CD14-positive monocyte (primary cell): ENCODE measurements at regions not wholly inside any gene's neighbourhood (a gene's known extent, or its start where the extent isn't known, plus 50 kb on each side); places are given as distances from the start of the nearest gene placed in this dataset.
"Not testable (repeated sequence)": the region's sequence is repeated elsewhere in the genome, so short reads cannot be mapped to it uniquely, and the experiment has no call there.

Source experiments
- DNase-seq, 3 donors: peaks; one replicate each; pipeline ENCODE4 v3.0.0-alpha.2; 2011 to 2022
- H2AFZ ChIP-seq: 2 replicates; pipeline ENCODE4 v1.6.0; 2012; ENCODE audit warnings: mild to moderate bottlenecking, low read depth, low read length, inconsistent platforms; ENCODE audit not compliant: insufficient read depth, poor library complexity, severe bottlenecking
- H3K27ac ChIP-seq, 2 donors: 1 replicate in 1 of 2; 2 replicates in 1 of 2; pipeline ENCODE4 v1.5.1; 2012 to 2013; ENCODE audit warnings: low read length in 2 of 2, control low read depth in 1 of 2, inconsistent platforms in 1 of 2, low read depth in 1 of 2, mild to moderate bottlenecking in 1 of 2
- H3K27me3 ChIP-seq, 2 donors: one replicate each; pipeline versions ENCODE4 v1.6.0 to v1.6.1; 2011 to 2013; ENCODE audit warnings: low read length in 2 of 2; ENCODE audit not compliant: control insufficient read depth in 2 of 2, insufficient read depth in 2 of 2
- H3K36me3 ChIP-seq, 2 donors: replicated peaks in 1 of 2; 1 replicate in 1 of 2; 2 replicates in 1 of 2; pipeline versions ENCODE4 v1.5.1 to v1.6.1; 2012 to 2013; ENCODE audit warnings: low read length in 2 of 2, control low read depth in 1 of 2, inconsistent platforms in 1 of 2, mild to moderate bottlenecking in 1 of 2; ENCODE audit not compliant: insufficient read depth in 2 of 2, control insufficient read depth in 1 of 2
- H3K4me1 ChIP-seq, 2 donors: 1 replicate in 1 of 2; 2 replicates in 1 of 2; pipeline versions ENCODE4 v1.5.1 to v1.6.1; 2012 to 2013; ENCODE audit warnings: low read length in 2 of 2, control low read depth in 1 of 2, inconsistent platforms in 1 of 2, mild to moderate bottlenecking in 1 of 2, moderate library complexity in 1 of 2; ENCODE audit not compliant: insufficient read depth in 2 of 2, control insufficient read depth in 1 of 2
- H3K4me2 ChIP-seq: replicated peaks from 2 replicates; pipeline ENCODE3; 2012; ENCODE audit warnings: low read length, moderate library complexity, mild to moderate bottlenecking; ENCODE audit not compliant: poor library complexity, severe bottlenecking; ENCODE audit errors: extremely low read depth
- H3K4me3 ChIP-seq, 3 experiments: fragments of 200-600 bp in 1 of 3; sonication (generic) in 1 of 3; replicated peaks in 1 of 3; 1 replicate in 2 of 3; 2 replicates in 1 of 3; pipeline ENCODE4 v1.5.1; 2011 to 2013; ENCODE audit warnings: low read length in 3 of 3, mild to moderate bottlenecking in 3 of 3, control low read depth in 2 of 3, low read depth in 2 of 3, inconsistent platforms in 1 of 3, moderate library complexity in 1 of 3
- H3K79me2 ChIP-seq: 2 replicates; pipeline ENCODE4 v1.6.0; 2012; ENCODE audit warnings: mild to moderate bottlenecking, control low read depth, inconsistent platforms, low read length, moderate library complexity; ENCODE audit not compliant: insufficient read depth
- H3K9ac ChIP-seq: 2 replicates; pipeline ENCODE4 v1.6.0; 2017; ENCODE audit warnings: low read length, mild to moderate bottlenecking; ENCODE audit not compliant: insufficient read depth, poor library complexity, severe bottlenecking
- H3K9me3 ChIP-seq, 2 donors: replicated peaks in 1 of 2; 1 replicate in 1 of 2; 2 replicates in 1 of 2; pipeline versions ENCODE4 v1.5.1 to v1.6.1; 2012 to 2013; ENCODE audit warnings: low read length in 2 of 2, control low read depth in 1 of 2; ENCODE audit not compliant: control insufficient read depth in 1 of 2, insufficient read depth in 1 of 2
- H4K20me1 ChIP-seq: 2 replicates; pipeline ENCODE4 v1.6.0; 2012; ENCODE audit warnings: mild to moderate bottlenecking, low read length, control low read depth, moderate library complexity; ENCODE audit not compliant: insufficient read depth
- H3K27ac Mint-ChIP-seq, 7 donors: one replicate each; pipeline ENCODE4 v1.8.0; 2020; ENCODE audit warnings: mild to moderate bottlenecking in 7 of 7, mixed read lengths in 7 of 7, moderate library complexity in 6 of 7, inconsistent platforms in 2 of 7
- H3K27me3 Mint-ChIP-seq, 3 donors: one replicate each; pipeline ENCODE4 v1.8.0; 2021 to 2022; ENCODE audit warnings: low read depth in 3 of 3, mild to moderate bottlenecking in 3 of 3, mixed read lengths in 3 of 3, moderate library complexity in 3 of 3, inconsistent platforms in 1 of 3
- H3K36me3 Mint-ChIP-seq, 2 donors: one replicate each; pipeline ENCODE4 v1.8.0; 2020; ENCODE audit warnings: mixed read lengths in 2 of 2, inconsistent platforms in 1 of 2, mild to moderate bottlenecking in 1 of 2
- H3K4me1 Mint-ChIP-seq: one replicate; pipeline ENCODE4 v1.8.0; 2020; ENCODE audit warnings: mild to moderate bottlenecking, mixed read lengths
- H3K4me3 Mint-ChIP-seq, 2 donors: one replicate each; pipeline ENCODE4 v1.8.0; 2020; ENCODE audit warnings: mild to moderate bottlenecking in 2 of 2, mixed read lengths in 2 of 2, moderate library complexity in 1 of 2
- H3K9me3 Mint-ChIP-seq, 7 donors: one replicate each; pipeline ENCODE4 v1.8.0; 2020 to 2022; ENCODE audit warnings: mixed read lengths in 7 of 7, mild to moderate bottlenecking in 6 of 7, moderate library complexity in 6 of 7, inconsistent platforms in 2 of 7
- WGBS: methylation state at CpG from one replicate; pipeline ENCODE4 v1.1.5; 2013; ENCODE audit warnings: missing lambda C conversion rate; ENCODE audit not compliant: insufficient coverage; 5-methylcytosine and 5-hydroxymethylcytosine counted together
- intact Hi-C, 2 donors: fragments of 100-400 bp; cut with micrococcal nuclease; formaldehyde crosslinking; loops; one replicate each; pipeline versions ENCODE4 v1.15.0 to v1.15.1; 2023
- TF ChIP-seq, protein P1 (sequence below): fragments of 200-600 bp; IDR thresholded peaks from one replicate; pipeline ENCODE4 v1.8.0; 2022; ENCODE audit warnings: antibody characterized with exemption, mild to moderate bottlenecking

GRCh38 chr17:63231015-63231620, 215.0 kb downstream of the CYB561 start:
- H3K4me3 Mint-ChIP-seq, H3K4me1 Mint-ChIP-seq, H3K27ac ChIP-seq, H3K9ac ChIP-seq, DNase-seq, H3K27me3 ChIP-seq, intact Hi-C loops, H3K27ac Mint-ChIP-seq, H3K36me3 ChIP-seq, H3K4me2 ChIP-seq, H3K36me3 Mint-ChIP-seq, H3K4me1 ChIP-seq, H3K79me2 ChIP-seq, H4K20me1 ChIP-seq, H3K27me3 Mint-ChIP-seq, H2AFZ ChIP-seq, H3K4me3 ChIP-seq: not testable (repeated sequence)
- H3K9me3 Mint-ChIP-seq, result peaks cover 21 to 32% (median 24%) of the 10 kb centered on the region in 7 donors
- H3K9me3 ChIP-seq, result peaks cover 6 to 20% of the 10 kb centered on the region in 2 donors
- no CpG with 5 or more reads among the region's 2 CpGs for WGBS

- Histone ChIP-seq H3K9me3 (peaks cover 6 to 20% of the 10 kb centered on the region in 2 donors), H4K20me1 (no peaks in the 10 kb centered on the region), H3K36me3 (no peaks in the 10 kb centered on the region), H3K79me2 (no peaks in the 10 kb centered on the region), H2AFZ (no peak overlapping the region), H3K9ac (no peak overlapping the region), H3K27ac (no peak overlapping the region), H3K27me3 (no peaks in the 10 kb centered on the region), H3K4me2 (no peak overlapping the region), H3K4me1 (no peaks in the 10 kb centered on the region), H3K4me3 (no peak overlapping the region)
- Mint-ChIP-seq H3K9me3 (peaks cover 20 to 35% (median 25%) of the 10 kb centered on the region in 7 donors), H3K4me1 (no peaks in the 10 kb centered on the region), H3K4me3 (no peak overlapping the region), H3K27ac (no peak overlapping the region), H3K36me3 (peaks cover 6 to 11% of the 10 kb centered on the region in 2 donors), H3K27me3 (no peaks in the 10 kb centered on the region)
- intact Hi-C loops, result no loop called here
- TF ChIP-seq, protein P1, sequence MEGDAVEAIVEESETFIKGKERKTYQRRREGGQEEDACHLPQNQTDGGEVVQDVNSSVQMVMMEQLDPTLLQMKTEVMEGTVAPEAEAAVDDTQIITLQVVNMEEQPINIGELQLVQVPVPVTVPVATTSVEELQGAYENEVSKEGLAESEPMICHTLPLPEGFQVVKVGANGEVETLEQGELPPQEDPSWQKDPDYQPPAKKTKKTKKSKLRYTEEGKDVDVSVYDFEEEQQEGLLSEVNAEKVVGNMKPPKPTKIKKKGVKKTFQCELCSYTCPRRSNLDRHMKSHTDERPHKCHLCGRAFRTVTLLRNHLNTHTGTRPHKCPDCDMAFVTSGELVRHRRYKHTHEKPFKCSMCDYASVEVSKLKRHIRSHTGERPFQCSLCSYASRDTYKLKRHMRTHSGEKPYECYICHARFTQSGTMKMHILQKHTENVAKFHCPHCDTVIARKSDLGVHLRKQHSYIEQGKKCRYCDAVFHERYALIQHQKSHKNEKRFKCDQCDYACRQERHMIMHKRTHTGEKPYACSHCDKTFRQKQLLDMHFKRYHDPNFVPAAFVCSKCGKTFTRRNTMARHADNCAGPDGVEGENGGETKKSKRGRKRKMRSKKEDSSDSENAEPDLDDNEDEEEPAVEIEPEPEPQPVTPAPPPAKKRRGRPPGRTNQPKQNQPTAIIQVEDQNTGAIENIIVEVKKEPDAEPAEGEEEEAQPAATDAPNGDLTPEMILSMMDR, result no peak
- WGBS, result over 99% methylated on average over 13 of the region's 16 CpGs
- DNase-seq, result no peak
Measured at GRCh38 chr17:63232565-63233310, 213.4 kb downstream of the CYB561 start.
